ENCODE measurements at regions not wholly inside any gene's neighbourhood (a gene's known extent, or its start where the extent isn't known, plus 50 kb on each side); places are given as distances from the start of the nearest gene placed in this dataset.

GRCh38 chr3:177944228-177944661 is 592.0 kb upstream of the KCNMB2 start:
- no peaks in the 10 kb centered on the region for H3K9me3 ChIP-seq
- H3K36me3 ChIP-seq, result no peaks in the 10 kb centered on the region
- no peaks in the 10 kb centered on the region for H3K4me1 ChIP-seq
- H3K4me3 ChIP-seq (ENCODE audit: low read depth, low read length), result no peak overlapping the region
- TF ChIP-seq CTCF (IDR thresholded peaks at IDR 0.05; ENCODE audit: low read depth, low read length), result no peak
- no peaks in the 10 kb centered on the region for H3K27me3 ChIP-seq
- DNase-seq, result no peak

- no peaks in the 10 kb centered on the region for H3K27me3 ChIP-seq
- no peaks in the 10 kb centered on the region for H3K36me3 ChIP-seq
- H3K9me3 ChIP-seq, result no peaks in the 10 kb centered on the region
- no peaks in the 10 kb centered on the region for H3K4me1 ChIP-seq
- H3K4me3 ChIP-seq (ENCODE audit: low read depth, low read length), result no peak overlapping the region
- no peak for DNase-seq
- TF ChIP-seq CTCF (IDR thresholded peaks at IDR 0.05; ENCODE audit: low read depth, low read length), result no peak
Measured at GRCh38 chr3:177946048-177946447, 590.2 kb upstream of the KCNMB2 start.

GRCh38 chr3:177946497-177946896 is 589.7 kb upstream of the KCNMB2 start:
- H3K4me3 ChIP-seq (ENCODE audit: low read depth, low read length), result no peak overlapping the region
- H3K9me3 ChIP-seq, result no peaks in the 10 kb centered on the region
- no peak for DNase-seq
- no peaks in the 10 kb centered on the region for H3K4me1 ChIP-seq
- no peaks in the 10 kb centered on the region for H3K27me3 ChIP-seq
- H3K36me3 ChIP-seq, result no peaks in the 10 kb centered on the region
- TF ChIP-seq CTCF (IDR thresholded peaks at IDR 0.05; ENCODE audit: low read depth, low read length), result no peak

GRCh38 chr3:177946936-177947335 is 589.3 kb upstream of the KCNMB2 start:
- no peaks in the 10 kb centered on the region for H3K4me1 ChIP-seq
- DNase-seq, result no peak

GRCh38 chr3:177947901-177948300 is 588.3 kb upstream of the KCNMB2 start:
- Histone ChIP-seq H3K9me3 (no peaks in the 10 kb centered on the region), H3K36me3 (no peaks in the 10 kb centered on the region), H3K4me1 (no peaks in the 10 kb centered on the region), H3K27me3 (no peaks in the 10 kb centered on the region), H3K4me3 (ENCODE audit: low read depth, low read length) (no peak overlapping the region)
- TF ChIP-seq CTCF (IDR thresholded peaks at IDR 0.05; ENCODE audit: low read depth, low read length), result no peak
- no peak for DNase-seq

More at GRCh38 chr3:177946936-177947335, 589.3 kb upstream of the KCNMB2 start:
- Histone ChIP-seq H3K36me3 (no peaks in the 10 kb centered on the region), H3K27me3 (no peaks in the 10 kb centered on the region), H3K9me3 (no peaks in the 10 kb centered on the region), H3K4me3 (ENCODE audit: low read depth, low read length) (no peak overlapping the region)
- TF ChIP-seq CTCF (IDR thresholded peaks at IDR 0.05; ENCODE audit: low read depth, low read length), result no peak

GRCh38 chr3:177948716-177949425 is 587.4 kb upstream of the KCNMB2 start:
- Histone ChIP-seq H3K36me3 (no peaks in the 10 kb centered on the region), H3K4me3 (ENCODE audit: low read depth, low read length) (no peak overlapping the region), H3K9me3 (no peaks in the 10 kb centered on the region), H3K4me1 (no peaks in the 10 kb centered on the region), H3K27me3 (no peaks in the 10 kb centered on the region)
- no peak for DNase-seq
- no peak for TF ChIP-seq CTCF (IDR thresholded peaks at IDR 0.05; ENCODE audit: low read depth, low read length)

Data from BE2C (cell line).